MM.1S (cell line): ENCODE measurements at regions not wholly inside any gene's neighbourhood (a gene's known extent, or its start where the extent isn't known, plus 50 kb on each side); places are given as distances from the start of the nearest gene placed in this dataset.

Experiments used
- DNase-seq: peaks from one replicate; pipeline ENCODE4 v3.0.0-alpha.2; 2015
- H2AFZ ChIP-seq: fragments of 300-600 bp; sonication (generic); 2 replicates; pipeline ENCODE4 v1.6.0; 2016; ENCODE audit warnings: antibody characterized with exemption, low read length
- H3F3A ChIP-seq: fragments of 300-600 bp; sonication (generic); 2 replicates; pipeline ENCODE4 v1.6.1; 2016; ENCODE audit warnings: mild to moderate bottlenecking, antibody characterized with exemption, low read length, moderate library complexity, mixed read lengths; ENCODE audit not compliant: insufficient read depth
- H3K27ac ChIP-seq: fragments of 300-600 bp; sonication (generic); 2 replicates; pipeline ENCODE4 v1.5.1; 2016; ENCODE audit warnings: mild to moderate bottlenecking, low read length
- H3K27me3 ChIP-seq: fragments of 300-600 bp; sonication (generic); replicated peaks from 2 replicates; pipeline ENCODE4 v1.6.0; 2016; ENCODE audit warnings: low read length; ENCODE audit not compliant: insufficient read depth
- H3K36me3 ChIP-seq: fragments of 300-600 bp; sonication (generic); replicated peaks from 2 replicates; pipeline ENCODE4 v1.6.1; 2016; ENCODE audit warnings: mild to moderate bottlenecking, low read length, mixed read lengths; ENCODE audit not compliant: insufficient read depth
- H3K4me1 ChIP-seq: fragments of 300-600 bp; sonication (generic); 2 replicates; pipeline ENCODE4 v1.6.1; 2016; ENCODE audit warnings: low read length, mixed read lengths
- H3K4me2 ChIP-seq: fragments of 300-600 bp; sonication (generic); 2 replicates; pipeline ENCODE4 v1.6.0; 2016; ENCODE audit warnings: low read depth, low read length
- H3K4me3 ChIP-seq: fragments of 300-600 bp; sonication (generic); 2 replicates; pipeline ENCODE4 v1.5.1; 2016; ENCODE audit warnings: low read length, mixed read lengths
- H3K79me2 ChIP-seq: fragments of 300-600 bp; sonication (generic); 2 replicates; pipeline ENCODE4 v1.6.1; 2016; ENCODE audit warnings: mixed run types, low read length, mixed read lengths
- H3K9ac ChIP-seq: fragments of 300-600 bp; sonication (generic); 2 replicates; pipeline ENCODE4 v1.6.1; 2016; ENCODE audit warnings: low read length, mixed read lengths
- H3K9me2 ChIP-seq: fragments of 300-600 bp; sonication (generic); replicated peaks from 2 replicates; pipeline ENCODE4 v1.6.1; 2016; ENCODE audit warnings: mild to moderate bottlenecking, low read length, mixed read lengths; ENCODE audit not compliant: insufficient read depth
- H3K9me3 ChIP-seq: fragments of 300-600 bp; sonication (generic); replicated peaks from 2 replicates; pipeline ENCODE4 v1.6.1; 2016; ENCODE audit warnings: mild to moderate bottlenecking, low read length, mixed read lengths; ENCODE audit not compliant: insufficient read depth
- H4K20me1 ChIP-seq: fragments of 300-600 bp; sonication (generic); 2 replicates; pipeline ENCODE4 v1.6.1; 2016; ENCODE audit warnings: mild to moderate bottlenecking, low read length, moderate library complexity, mixed read lengths; ENCODE audit not compliant: insufficient read depth
- EZH2 ChIP-seq: fragments of 300-600 bp; sonication (generic); optimal IDR thresholded peaks from 2 replicates; pipeline ENCODE3; 2017; ENCODE audit warnings: low read depth, mild to moderate bottlenecking, antibody characterized with exemption, low read length, mixed read lengths
- EZH2phosphoT487 ChIP-seq: fragments of 300-600 bp; sonication (generic); IDR thresholded peaks from 2 replicates; pipeline ENCODE4 v1.6.1; 2018; ENCODE audit warnings: antibody characterized with exemption, low read length
- TF ChIP-seq, protein P1 (sequence below): fragments of 300-600 bp; sonication (generic); IDR thresholded peaks from 2 replicates; pipeline ENCODE4 v1.5.1; 2016; ENCODE audit warnings: antibody characterized with exemption, low read length, mixed read lengths

DNA sequence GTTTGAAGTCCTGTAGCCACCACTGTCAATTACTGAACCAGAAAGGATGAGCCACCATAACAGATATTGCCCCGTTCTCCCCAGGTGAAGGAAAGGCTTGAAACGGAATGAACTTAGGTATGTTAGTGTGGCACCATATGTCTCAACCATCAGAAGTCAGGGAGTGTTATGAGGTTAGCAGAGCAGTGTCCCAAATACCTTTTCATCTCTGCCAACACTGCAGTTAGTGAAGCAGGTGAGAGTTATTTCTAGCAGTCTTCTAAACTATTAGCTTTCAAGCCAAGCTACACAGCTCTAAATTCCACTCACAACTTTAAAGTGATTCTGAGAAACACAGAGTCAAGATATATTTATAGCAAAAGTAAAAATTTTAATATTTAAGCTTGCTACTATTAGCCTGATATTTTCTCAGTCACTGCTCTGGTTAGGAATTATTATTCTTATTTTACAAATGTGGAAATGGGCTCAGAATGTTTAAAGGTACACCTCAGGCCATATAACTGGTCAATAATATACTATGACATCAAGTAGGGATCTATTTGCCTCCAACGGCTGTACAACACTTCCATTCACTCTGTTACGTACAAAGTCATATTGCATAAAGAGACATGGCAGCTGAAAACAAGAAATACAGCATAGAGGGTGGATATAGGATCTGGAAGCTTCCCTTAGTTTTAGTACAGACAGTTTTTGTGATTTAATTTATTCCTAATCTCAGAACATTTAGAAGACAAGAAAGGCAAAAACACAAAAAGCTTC is 1527.1 kb upstream of the PRR20A start:
- Histone ChIP-seq H3K4me1 (no peaks in the 10 kb centered on the region), H3K79me2 (no peaks in the 10 kb centered on the region), H4K20me1 (no peaks in the 10 kb centered on the region), H3K27ac (no peak overlapping the region), H3K36me3 (no peaks in the 10 kb centered on the region), H3K9me2 (no peaks in the 10 kb centered on the region), H3F3A (no peaks in the 10 kb centered on the region), H3K4me3 (no peak overlapping the region), H3K9ac (no peak overlapping the region), H3K9me3 (no peaks in the 10 kb centered on the region), H3K4me2 (no peak overlapping the region), H2AFZ (no peak overlapping the region), H3K27me3 (no peaks in the 10 kb centered on the region)
- no peak for DNase-seq
- no peak for TF ChIP-seq EZH2
- TF ChIP-seq, protein P1, sequence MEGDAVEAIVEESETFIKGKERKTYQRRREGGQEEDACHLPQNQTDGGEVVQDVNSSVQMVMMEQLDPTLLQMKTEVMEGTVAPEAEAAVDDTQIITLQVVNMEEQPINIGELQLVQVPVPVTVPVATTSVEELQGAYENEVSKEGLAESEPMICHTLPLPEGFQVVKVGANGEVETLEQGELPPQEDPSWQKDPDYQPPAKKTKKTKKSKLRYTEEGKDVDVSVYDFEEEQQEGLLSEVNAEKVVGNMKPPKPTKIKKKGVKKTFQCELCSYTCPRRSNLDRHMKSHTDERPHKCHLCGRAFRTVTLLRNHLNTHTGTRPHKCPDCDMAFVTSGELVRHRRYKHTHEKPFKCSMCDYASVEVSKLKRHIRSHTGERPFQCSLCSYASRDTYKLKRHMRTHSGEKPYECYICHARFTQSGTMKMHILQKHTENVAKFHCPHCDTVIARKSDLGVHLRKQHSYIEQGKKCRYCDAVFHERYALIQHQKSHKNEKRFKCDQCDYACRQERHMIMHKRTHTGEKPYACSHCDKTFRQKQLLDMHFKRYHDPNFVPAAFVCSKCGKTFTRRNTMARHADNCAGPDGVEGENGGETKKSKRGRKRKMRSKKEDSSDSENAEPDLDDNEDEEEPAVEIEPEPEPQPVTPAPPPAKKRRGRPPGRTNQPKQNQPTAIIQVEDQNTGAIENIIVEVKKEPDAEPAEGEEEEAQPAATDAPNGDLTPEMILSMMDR = no peak

- Histone ChIP-seq H3K9me2 (no peaks in the 10 kb centered on the region), H3K36me3 (no peaks in the 10 kb centered on the region), H3K4me2 (no peak overlapping the region), H3K4me1 (no peaks in the 10 kb centered on the region), H2AFZ (no peak overlapping the region), H3F3A (no peaks in the 10 kb centered on the region), H3K9me3 (no peaks in the 10 kb centered on the region), H3K79me2 (no peaks in the 10 kb centered on the region), H3K27me3 (no peaks in the 10 kb centered on the region), H3K9ac (no peak overlapping the region), H3K4me3 (no peak overlapping the region), H3K27ac (no peak overlapping the region), H4K20me1 (no peaks in the 10 kb centered on the region)
- DNase-seq = no peak
- TF ChIP-seq, protein P1 = no peak
- no peak for TF ChIP-seq EZH2phosphoT487
- TF ChIP-seq EZH2 = no peak
Observed at GRCh38 chr13:55615081-55615480, 1525.6 kb upstream of the PRR20A start.

- H3K9me3 ChIP-seq = no peaks in the 10 kb centered on the region
- no peak overlapping the region for H3K4me2 ChIP-seq
- no peaks in the 10 kb centered on the region for H3F3A ChIP-seq
- no peaks in the 10 kb centered on the region for H4K20me1 ChIP-seq
- H2AFZ ChIP-seq = no peak overlapping the region
- no peak overlapping the region for H3K27ac ChIP-seq
- no peak for DNase-seq
- no peak overlapping the region for H3K9ac ChIP-seq
- H3K27me3 ChIP-seq = no peaks in the 10 kb centered on the region
- no peaks in the 10 kb centered on the region for H3K9me2 ChIP-seq
- no peaks in the 10 kb centered on the region for H3K36me3 ChIP-seq
- H3K79me2 ChIP-seq = no peaks in the 10 kb centered on the region
- no peaks in the 10 kb centered on the region for H3K4me1 ChIP-seq
- no peak overlapping the region for H3K4me3 ChIP-seq
- TF ChIP-seq EZH2 = no peak
- no peak for TF ChIP-seq EZH2phosphoT487
- TF ChIP-seq, protein P1 = no peak
Observed at GRCh38 chr13:55617241-55617640, 1523.5 kb upstream of the PRR20A start.
